Breast epithelium (tissue), 3 donors: ENCODE measurements at regions not wholly inside any gene's neighbourhood (a gene's known extent, or its start where the extent isn't known, plus 50 kb on each side); places are given as distances from the start of the nearest gene placed in this dataset.
"Not testable (repeated sequence)": the region's sequence is repeated elsewhere in the genome, so short reads cannot be mapped to it uniquely, and the experiment has no call there.

Experiments
- CTCF ChIP-seq, 3 donors: fragments of 450-650 bp; IDR thresholded peaks; one replicate each; pipeline ENCODE4 v1.5.1; 2016 to 2017; ENCODE audit warnings: antibody characterized with exemption in 3 of 3, mild to moderate bottlenecking in 3 of 3, moderate library complexity in 3 of 3
- POLR2A ChIP-seq: fragments of 450-650 bp; IDR thresholded peaks from one replicate; pipeline ENCODE4 v1.6.1; 2016; ENCODE audit warnings: antibody characterized with exemption, mild to moderate bottlenecking, moderate library complexity
- POLR2AphosphoS5 ChIP-seq, 3 donors: sonication (generic); formaldehyde crosslinking; IDR thresholded peaks; one replicate each; pipeline ENCODE4 v1.6.1; 2017; ENCODE audit warnings: antibody characterized with exemption in 3 of 3

GRCh38 chr2:163132207-163132606 lies 293.6 kb upstream of the KCNH7 start:
- not testable (repeated sequence) for TF ChIP-seq CTCF (IDR thresholded peaks at IDR 0.05); POLR2A; POLR2AphosphoS5 (IDR thresholded peaks at IDR 0.05)
